ENCODE measurements at regions not wholly inside any gene's neighbourhood (a gene's known extent, or its start where the extent isn't known, plus 50 kb on each side); places are given as distances from the start of the nearest gene placed in this dataset.

DNA sequence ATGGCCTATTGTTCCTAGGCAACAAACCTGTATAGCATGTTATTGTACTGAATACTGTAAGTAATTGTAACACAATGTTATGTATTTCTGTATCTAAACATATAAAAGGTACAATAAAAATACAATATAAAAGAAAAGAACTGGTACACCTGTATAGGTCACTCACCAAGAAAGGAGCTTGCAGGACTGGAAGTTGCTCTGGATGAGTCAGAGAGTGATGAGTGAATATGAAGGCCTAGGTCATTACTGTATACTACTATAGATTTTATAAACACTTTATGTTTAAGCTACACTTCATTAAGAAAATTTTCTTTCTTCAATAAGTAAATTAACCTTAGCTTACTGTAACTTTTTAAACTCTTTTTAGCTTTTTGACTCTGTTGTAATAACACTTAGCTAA lies 559.9 kb downstream of the PLPP3 start:
- TF ChIP-seq, protein P1, sequence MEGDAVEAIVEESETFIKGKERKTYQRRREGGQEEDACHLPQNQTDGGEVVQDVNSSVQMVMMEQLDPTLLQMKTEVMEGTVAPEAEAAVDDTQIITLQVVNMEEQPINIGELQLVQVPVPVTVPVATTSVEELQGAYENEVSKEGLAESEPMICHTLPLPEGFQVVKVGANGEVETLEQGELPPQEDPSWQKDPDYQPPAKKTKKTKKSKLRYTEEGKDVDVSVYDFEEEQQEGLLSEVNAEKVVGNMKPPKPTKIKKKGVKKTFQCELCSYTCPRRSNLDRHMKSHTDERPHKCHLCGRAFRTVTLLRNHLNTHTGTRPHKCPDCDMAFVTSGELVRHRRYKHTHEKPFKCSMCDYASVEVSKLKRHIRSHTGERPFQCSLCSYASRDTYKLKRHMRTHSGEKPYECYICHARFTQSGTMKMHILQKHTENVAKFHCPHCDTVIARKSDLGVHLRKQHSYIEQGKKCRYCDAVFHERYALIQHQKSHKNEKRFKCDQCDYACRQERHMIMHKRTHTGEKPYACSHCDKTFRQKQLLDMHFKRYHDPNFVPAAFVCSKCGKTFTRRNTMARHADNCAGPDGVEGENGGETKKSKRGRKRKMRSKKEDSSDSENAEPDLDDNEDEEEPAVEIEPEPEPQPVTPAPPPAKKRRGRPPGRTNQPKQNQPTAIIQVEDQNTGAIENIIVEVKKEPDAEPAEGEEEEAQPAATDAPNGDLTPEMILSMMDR (IDR thresholded peaks at IDR 0.05; ENCODE audit: extremely low read depth, missing control alignments) = no peak
- no peak for DNase-seq (ENCODE audit: low spot score)

DNA sequence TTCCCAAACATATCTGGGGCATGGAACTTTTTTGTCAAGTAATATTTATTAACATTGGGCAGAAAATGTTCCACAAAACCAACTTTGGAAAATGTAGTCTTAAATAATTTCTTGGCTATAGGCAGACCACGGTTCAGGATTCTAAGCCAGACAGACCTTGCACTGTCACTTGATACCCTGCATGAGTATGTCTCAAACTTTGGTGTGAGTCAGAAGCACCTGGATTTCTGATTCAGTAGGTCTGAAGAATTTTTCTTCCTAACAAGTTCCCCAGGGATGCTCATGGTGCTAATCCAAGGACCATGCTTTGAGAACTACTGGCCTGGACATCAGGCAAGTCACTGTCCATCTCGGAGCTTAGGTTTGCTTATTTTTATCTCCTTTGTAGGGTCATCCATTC lies 562.0 kb downstream of the PLPP3 start:
- TF ChIP-seq, protein P1 (IDR thresholded peaks at IDR 0.05; ENCODE audit: extremely low read depth, missing control alignments) = no peak

DNA sequence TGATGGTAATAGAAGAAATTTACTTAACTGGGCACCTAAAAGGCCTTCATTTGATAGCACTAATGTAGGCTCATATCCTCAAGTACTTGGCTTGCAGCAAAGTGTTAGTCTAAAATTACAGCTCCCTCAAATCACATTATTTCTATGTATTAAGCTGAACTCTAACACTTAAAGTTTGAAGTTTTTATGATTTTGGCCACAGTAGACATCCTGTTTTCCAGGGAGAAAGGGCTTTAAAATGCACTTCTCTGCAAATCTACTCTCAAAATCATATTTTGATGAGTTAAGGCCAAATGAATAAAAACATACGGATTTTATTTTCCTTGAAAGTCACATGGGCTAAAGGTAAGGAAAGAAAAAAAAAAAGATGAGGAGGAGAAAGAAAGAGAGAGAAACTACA lies 575.5 kb downstream of the PLPP3 start:
- TF ChIP-seq, protein P1 (IDR thresholded peaks at IDR 0.05; ENCODE audit: extremely low read depth, missing control alignments) = no peak
- DNase-seq (ENCODE audit: low spot score) = no peak

More for the DNA sequence above, 562.0 kb downstream of the PLPP3 start:
- no peak for DNase-seq (ENCODE audit: low spot score)

DNA sequence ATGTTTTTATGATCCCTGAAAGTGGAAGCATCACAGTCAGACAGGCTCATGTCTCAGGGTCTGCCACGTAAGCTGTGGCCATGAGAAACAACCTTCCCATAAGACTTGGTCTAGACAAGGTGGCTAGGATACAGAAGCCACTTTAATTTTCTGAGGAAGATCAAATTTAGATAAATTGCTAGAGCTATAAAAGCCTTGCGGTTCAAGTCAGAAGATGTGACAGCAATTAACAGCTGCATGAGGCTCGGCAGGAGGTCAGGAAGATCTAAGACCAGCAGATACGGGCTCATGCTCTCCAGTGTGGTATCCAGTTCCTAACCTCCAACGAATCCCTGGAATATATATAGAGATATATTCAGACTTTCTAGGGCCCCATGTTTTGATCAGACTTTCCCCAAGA lies 577.1 kb downstream of the PLPP3 start:
- no peak for DNase-seq (ENCODE audit: low spot score)
- TF ChIP-seq, protein P1 (IDR thresholded peaks at IDR 0.05; ENCODE audit: extremely low read depth, missing control alignments) = no peak

DNA sequence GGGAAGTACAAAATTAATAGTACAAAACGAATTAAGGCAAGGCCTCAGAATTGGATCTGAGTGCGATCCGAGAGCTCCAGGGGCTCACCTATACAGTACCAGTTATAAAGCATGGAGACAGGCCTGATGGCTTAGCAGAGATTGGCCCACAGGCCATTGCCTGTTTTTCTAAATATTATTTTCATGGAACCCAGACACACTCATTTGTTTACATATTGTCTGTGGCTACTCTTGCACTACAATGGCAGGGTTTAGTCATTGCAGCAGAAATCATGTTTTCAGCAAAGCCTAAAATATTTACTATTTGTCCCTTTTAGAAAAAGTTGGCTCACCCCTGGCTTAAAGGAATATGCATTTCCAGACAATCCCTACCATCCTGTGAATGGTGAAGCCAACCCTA lies 578.9 kb downstream of the PLPP3 start:
- TF ChIP-seq, protein P1 (IDR thresholded peaks at IDR 0.05; ENCODE audit: extremely low read depth, missing control alignments) = no peak
- no peak for DNase-seq (ENCODE audit: low spot score)

DNA sequence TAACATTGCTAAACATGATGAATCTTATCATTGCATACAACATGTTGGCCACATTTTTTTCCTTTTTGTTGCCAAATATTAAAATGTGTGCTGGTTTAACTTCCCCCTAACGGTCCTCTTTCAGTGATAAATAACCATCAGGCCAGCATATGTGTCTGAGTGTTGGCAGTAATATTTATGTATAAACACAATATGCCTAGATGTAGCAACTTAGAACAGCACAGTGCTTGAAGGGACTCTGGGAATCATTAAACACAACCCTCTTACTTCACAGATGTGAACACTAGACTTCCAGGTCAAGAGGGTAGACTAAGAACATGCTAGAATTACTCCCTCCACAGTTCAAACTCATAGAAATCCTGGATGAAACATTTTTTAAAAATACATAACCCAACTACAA lies 581.8 kb downstream of the PLPP3 start:
- DNase-seq (ENCODE audit: low spot score) = no peak
- TF ChIP-seq, protein P1 (IDR thresholded peaks at IDR 0.05; ENCODE audit: extremely low read depth, missing control alignments) = no peak

DNA sequence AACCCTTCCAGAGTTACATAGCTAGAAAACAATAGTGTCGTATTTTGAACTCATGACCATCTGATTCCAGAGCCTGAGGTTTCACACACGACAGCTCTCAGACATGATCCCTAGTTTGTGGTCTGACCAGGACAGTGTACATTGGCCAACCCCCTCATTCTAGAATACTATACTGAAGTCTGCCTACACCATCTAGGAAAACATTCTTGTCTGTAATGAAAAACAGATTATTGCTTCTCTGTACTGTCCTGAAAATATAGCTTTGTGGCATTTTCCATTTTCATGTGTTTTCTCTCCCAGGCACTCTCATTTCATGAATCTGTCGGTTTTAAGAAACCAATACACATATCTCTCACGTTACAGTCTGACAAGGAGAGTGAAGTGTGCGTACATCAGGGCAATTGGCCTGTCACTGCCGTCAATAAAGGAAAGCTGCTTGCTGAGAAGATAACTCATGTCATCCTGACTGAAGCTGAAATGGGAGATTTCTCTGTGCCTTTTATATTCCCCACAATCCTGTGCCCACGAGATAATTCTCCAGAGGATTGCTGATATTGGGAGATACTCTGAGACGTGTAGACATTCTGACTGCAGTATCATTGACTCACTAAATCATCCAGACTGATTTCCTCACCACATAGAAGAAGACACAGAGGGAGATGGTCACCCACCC lies 585.6 kb downstream of the PLPP3 start:
- TF ChIP-seq, protein P1 (IDR thresholded peaks at IDR 0.05; ENCODE audit: extremely low read depth, missing control alignments) = no peak
- no peak for DNase-seq (ENCODE audit: low spot score)

Data from GM20000 (cell line).